ENCODE measurements at regions not wholly inside any gene's neighbourhood (a gene's known extent, or its start where the extent isn't known, plus 50 kb on each side); places are given as distances from the start of the nearest gene placed in this dataset.

- TF ChIP-seq CTCF (IDR thresholded peaks at IDR 0.05) (no peak), POLR2A (IDR thresholded peaks at IDR 0.05) (no peak)
These were observed 295.9 kb downstream of the MIAT start for GRCh38 chr22:26953012-26953883.

All from adrenal gland (tissue), 5 donors.